T1000 (cell line): ENCODE measurements at regions not wholly inside any gene's neighbourhood (a gene's known extent, or its start where the extent isn't known, plus 50 kb on each side); places are given as distances from the start of the nearest gene placed in this dataset.
"Not testable (repeated sequence)": the region's sequence is repeated elsewhere in the genome, so short reads cannot be mapped to it uniquely, and the experiment has no call there.

ENCODE experiments used
- DNase-seq: peaks from one replicate; lab custom pipeline; 2025; ENCODE audit warnings: mixed read lengths; lab: John Stamatoyannopoulos, UW

- DNase-seq = no peak
These were observed 740.6 kb upstream of the FAM241A start for GRCh38 chr4:111404673-111405072.

GRCh38 chr4:111405989-111406388 lies 739.3 kb upstream of the FAM241A start:
- no peak for DNase-seq

- DNase-seq = no peak
These were observed 734.7 kb upstream of the FAM241A start for GRCh38 chr4:111410571-111410970.

- DNase-seq = no peak
These were observed 727.7 kb upstream of the FAM241A start for GRCh38 chr4:111417521-111417920.

GRCh38 chr4:111433441-111433840 lies 711.8 kb upstream of the FAM241A start:
- no peak for DNase-seq

GRCh38 chr4:111434586-111434985 lies 710.7 kb upstream of the FAM241A start:
- no peak for DNase-seq

- no peak for DNase-seq
These were observed 709.1 kb upstream of the FAM241A start for GRCh38 chr4:111435986-111436744.

GRCh38 chr4:111441687-111442086 lies 703.6 kb upstream of the FAM241A start:
- DNase-seq = no peak

GRCh38 chr4:111444836-111445235 lies 700.4 kb upstream of the FAM241A start:
- DNase-seq = not testable (repeated sequence)

- DNase-seq = no peak
These were observed 695.6 kb upstream of the FAM241A start for GRCh38 chr4:111449657-111450056.

GRCh38 chr4:111450867-111451266 lies 694.4 kb upstream of the FAM241A start:
- no peak for DNase-seq

- no peak for DNase-seq
These were observed 692.0 kb upstream of the FAM241A start for GRCh38 chr4:111453216-111453615.

GRCh38 chr4:111454961-111455360 lies 690.3 kb upstream of the FAM241A start:
- DNase-seq = no peak

GRCh38 chr4:111464251-111465045 lies 680.8 kb upstream of the FAM241A start:
- DNase-seq = no peak

GRCh38 chr4:111466811-111467604 lies 678.2 kb upstream of the FAM241A start:
- DNase-seq = no peak

- DNase-seq = no peak
These were observed 670.3 kb upstream of the FAM241A start for GRCh38 chr4:111475001-111475400.

GRCh38 chr4:111475666-111476065 lies 669.6 kb upstream of the FAM241A start:
- DNase-seq = no peak

GRCh38 chr4:111480510-111480909 lies 664.7 kb upstream of the FAM241A start:
- DNase-seq = no peak

- no peak for DNase-seq
These were observed 661.7 kb upstream of the FAM241A start for GRCh38 chr4:111483375-111484169.

GRCh38 chr4:111492496-111492895 lies 652.8 kb upstream of the FAM241A start:
- no peak for DNase-seq

- no peak for DNase-seq
These were observed 650.8 kb upstream of the FAM241A start for GRCh38 chr4:111494471-111494870.

- DNase-seq = no peak
These were observed 650.3 kb upstream of the FAM241A start for GRCh38 chr4:111494971-111495370.
